T47D (cell line): ENCODE measurements at regions not wholly inside any gene's neighbourhood (a gene's known extent, or its start where the extent isn't known, plus 50 kb on each side); places are given as distances from the start of the nearest gene placed in this dataset.
A peak's percentile ranks its signal among the peaks of the same experiment; 100 is the strongest.

Experiments
- DNase-seq, 2 experiments: peaks; one replicate each; pipeline versions ENCODE4 v3.0.0 to v3.0.0-alpha.2; 2011 to 2012; ENCODE audit warnings: low read depth in 1 of 2, low spot score in 1 of 2
- JUND ChIP-seq: IDR thresholded peaks from 2 replicates; pipeline ENCODE4 v1.6.1; 2012; ENCODE audit warnings: low read depth
- in situ Hi-C: cut with HindIII; loops from 2 replicates; pipeline ENCODE4 v1.10.0; 2016; ENCODE audit warnings: low sequenced_read_pairs, low pct_unique_long_range_greater_than_20kb

GRCh38 chr12:19779395-19780056, 340.2 kb downstream of the AEBP2 start:
- TF ChIP-seq JUND: no peak
- in situ Hi-C loops: no loop called here
- DNase-seq: no peak

- TF ChIP-seq JUND: no peak
- DNase-seq: no peak
- in situ Hi-C loops: no loop called here
Observed at GRCh38 chr12:19780460-19780859, 341.2 kb downstream of the AEBP2 start.

- in situ Hi-C loops: no loop called here
- DNase-seq: peak in 1 of 2 experiments; percentile 5
- TF ChIP-seq JUND: no peak
Observed at GRCh38 chr12:19783547-19784444, 344.5 kb downstream of the AEBP2 start.

- in situ Hi-C loops: no loop called here
- no peak for DNase-seq
- no peak for TF ChIP-seq JUND
Observed at GRCh38 chr12:19792028-19792427, 352.7 kb downstream of the AEBP2 start.

- DNase-seq: no peak
- no peak for TF ChIP-seq JUND
- in situ Hi-C loops: no loop called here
Observed at GRCh38 chr12:19794116-19794515, 354.8 kb downstream of the AEBP2 start.

GRCh38 chr12:19799216-19799615, 359.9 kb downstream of the AEBP2 start:
- TF ChIP-seq JUND: no peak
- in situ Hi-C loops: no loop called here
- no peak for DNase-seq

- TF ChIP-seq JUND: no peak
- no peak for DNase-seq
- in situ Hi-C loops: no loop called here
Observed at GRCh38 chr12:19799895-19800602, 360.8 kb downstream of the AEBP2 start.

- no peak for TF ChIP-seq JUND
- in situ Hi-C loops: no loop called here
- no peak for DNase-seq
Observed at GRCh38 chr12:19800884-19801283, 361.6 kb downstream of the AEBP2 start.

- no peak for TF ChIP-seq JUND
- in situ Hi-C loops: no loop called here
- DNase-seq: no peak
Observed at GRCh38 chr12:19801941-19802340, 362.6 kb downstream of the AEBP2 start.

- TF ChIP-seq JUND: no peak
- DNase-seq: no peak
- in situ Hi-C loops: no loop called here
Observed at GRCh38 chr12:19802915-19803314, 363.6 kb downstream of the AEBP2 start.

GRCh38 chr12:19804737-19805136, 365.4 kb downstream of the AEBP2 start:
- no peak for TF ChIP-seq JUND
- DNase-seq: no peak
- in situ Hi-C loops: no loop called here

- no peak for TF ChIP-seq JUND
- in situ Hi-C loops: no loop called here
- DNase-seq: no peak
Observed at GRCh38 chr12:19808371-19808770, 369.1 kb downstream of the AEBP2 start.

GRCh38 chr12:19810213-19810612, 370.9 kb downstream of the AEBP2 start:
- DNase-seq: no peak
- no peak for TF ChIP-seq JUND
- in situ Hi-C loops: no loop called here
